ENCODE measurements at regions not wholly inside any gene's neighbourhood (a gene's known extent, or its start where the extent isn't known, plus 50 kb on each side); places are given as distances from the start of the nearest gene placed in this dataset.

DNA sequence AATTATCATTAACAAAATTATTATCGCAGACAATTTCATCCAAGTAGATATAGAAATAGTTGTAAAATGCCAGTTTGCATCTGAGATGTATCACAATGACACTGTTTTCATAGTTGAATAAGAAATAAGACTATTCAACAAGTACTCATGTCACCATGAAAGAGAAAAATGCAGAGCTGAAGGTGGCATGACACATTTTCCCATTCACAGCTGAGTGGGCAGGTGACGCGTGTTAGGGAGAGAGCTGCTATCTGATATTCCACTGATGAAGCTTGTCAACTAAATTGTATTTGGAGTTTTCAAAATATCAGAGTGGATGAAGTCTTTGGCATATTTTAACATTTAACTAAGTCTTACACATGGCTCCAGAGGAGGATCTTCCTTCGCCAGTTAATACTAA, 70.3 kb upstream of the HDAC9 start:
- TF ChIP-seq ZNF416 (CRISPR knock-in tag; IDR thresholded peaks at IDR 0.05) (no peak), CREM (CRISPR knock-in tag; IDR thresholded peaks at IDR 0.05) (no peak), SP1 (CRISPR knock-in tag; conservative IDR thresholded peaks at IDR 0.05) (no peak), ATF1 (CRISPR knock-in tag; IDR thresholded peaks at IDR 0.05) (no peak), OVOL2 (CRISPR knock-in tag; IDR thresholded peaks at IDR 0.05; ENCODE audit: borderline replicate concordance) (no peak), MXD4 (CRISPR knock-in tag; IDR thresholded peaks at IDR 0.05; ENCODE audit: borderline replicate concordance) (no peak)
- TF ChIP-seq, protein P1, sequence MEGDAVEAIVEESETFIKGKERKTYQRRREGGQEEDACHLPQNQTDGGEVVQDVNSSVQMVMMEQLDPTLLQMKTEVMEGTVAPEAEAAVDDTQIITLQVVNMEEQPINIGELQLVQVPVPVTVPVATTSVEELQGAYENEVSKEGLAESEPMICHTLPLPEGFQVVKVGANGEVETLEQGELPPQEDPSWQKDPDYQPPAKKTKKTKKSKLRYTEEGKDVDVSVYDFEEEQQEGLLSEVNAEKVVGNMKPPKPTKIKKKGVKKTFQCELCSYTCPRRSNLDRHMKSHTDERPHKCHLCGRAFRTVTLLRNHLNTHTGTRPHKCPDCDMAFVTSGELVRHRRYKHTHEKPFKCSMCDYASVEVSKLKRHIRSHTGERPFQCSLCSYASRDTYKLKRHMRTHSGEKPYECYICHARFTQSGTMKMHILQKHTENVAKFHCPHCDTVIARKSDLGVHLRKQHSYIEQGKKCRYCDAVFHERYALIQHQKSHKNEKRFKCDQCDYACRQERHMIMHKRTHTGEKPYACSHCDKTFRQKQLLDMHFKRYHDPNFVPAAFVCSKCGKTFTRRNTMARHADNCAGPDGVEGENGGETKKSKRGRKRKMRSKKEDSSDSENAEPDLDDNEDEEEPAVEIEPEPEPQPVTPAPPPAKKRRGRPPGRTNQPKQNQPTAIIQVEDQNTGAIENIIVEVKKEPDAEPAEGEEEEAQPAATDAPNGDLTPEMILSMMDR (IDR thresholded peaks at IDR 0.05): no peak
- TF ChIP-seq, protein P2, sequence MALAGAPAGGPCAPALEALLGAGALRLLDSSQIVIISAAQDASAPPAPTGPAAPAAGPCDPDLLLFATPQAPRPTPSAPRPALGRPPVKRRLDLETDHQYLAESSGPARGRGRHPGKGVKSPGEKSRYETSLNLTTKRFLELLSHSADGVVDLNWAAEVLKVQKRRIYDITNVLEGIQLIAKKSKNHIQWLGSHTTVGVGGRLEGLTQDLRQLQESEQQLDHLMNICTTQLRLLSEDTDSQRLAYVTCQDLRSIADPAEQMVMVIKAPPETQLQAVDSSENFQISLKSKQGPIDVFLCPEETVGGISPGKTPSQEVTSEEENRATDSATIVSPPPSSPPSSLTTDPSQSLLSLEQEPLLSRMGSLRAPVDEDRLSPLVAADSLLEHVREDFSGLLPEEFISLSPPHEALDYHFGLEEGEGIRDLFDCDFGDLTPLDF (CRISPR knock-in tag; IDR thresholded peaks at IDR 0.05): no peak
- TF ChIP-seq, protein P3, sequence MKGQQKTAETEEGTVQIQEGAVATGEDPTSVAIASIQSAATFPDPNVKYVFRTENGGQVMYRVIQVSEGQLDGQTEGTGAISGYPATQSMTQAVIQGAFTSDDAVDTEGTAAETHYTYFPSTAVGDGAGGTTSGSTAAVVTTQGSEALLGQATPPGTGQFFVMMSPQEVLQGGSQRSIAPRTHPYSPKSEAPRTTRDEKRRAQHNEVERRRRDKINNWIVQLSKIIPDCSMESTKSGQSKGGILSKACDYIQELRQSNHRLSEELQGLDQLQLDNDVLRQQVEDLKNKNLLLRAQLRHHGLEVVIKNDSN (CRISPR knock-in tag; IDR thresholded peaks at IDR 0.05): no peak
